Renal cortical epithelial cell (primary cell): ENCODE measurements at regions not wholly inside any gene's neighbourhood (a gene's known extent, or its start where the extent isn't known, plus 50 kb on each side); places are given as distances from the start of the nearest gene placed in this dataset.
A peak's percentile ranks its signal among the peaks of the same experiment; 100 is the strongest.
"Not testable (repeated sequence)": the region's sequence is repeated elsewhere in the genome, so short reads cannot be mapped to it uniquely, and the experiment has no call there.

Source experiments
- DNase-seq: peaks from one replicate; pipeline ENCODE4 v3.0.0-alpha.2; 2011; ENCODE audit warnings: low read depth

DNA sequence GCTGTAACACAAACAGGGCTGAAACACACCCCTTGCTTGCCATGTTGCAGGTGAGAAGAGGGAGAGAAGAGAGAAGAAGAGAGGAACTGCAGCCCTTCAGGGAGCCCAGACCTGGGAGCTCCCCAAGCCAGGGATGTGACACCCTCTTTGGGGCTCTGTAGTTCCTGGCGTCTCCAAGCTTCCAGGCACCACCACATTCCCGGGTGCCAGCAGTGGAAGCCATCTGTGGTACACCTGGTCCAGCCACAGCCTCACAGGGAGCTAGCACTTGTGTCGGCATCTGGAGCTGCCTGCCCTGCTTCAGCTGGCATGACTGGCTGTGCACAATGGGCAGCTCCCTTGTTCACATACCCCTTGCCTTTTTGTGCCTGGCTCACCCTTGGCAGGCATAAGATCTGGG, 182.1 kb downstream of the DEPDC1B start:
- no peak for DNase-seq

DNA sequence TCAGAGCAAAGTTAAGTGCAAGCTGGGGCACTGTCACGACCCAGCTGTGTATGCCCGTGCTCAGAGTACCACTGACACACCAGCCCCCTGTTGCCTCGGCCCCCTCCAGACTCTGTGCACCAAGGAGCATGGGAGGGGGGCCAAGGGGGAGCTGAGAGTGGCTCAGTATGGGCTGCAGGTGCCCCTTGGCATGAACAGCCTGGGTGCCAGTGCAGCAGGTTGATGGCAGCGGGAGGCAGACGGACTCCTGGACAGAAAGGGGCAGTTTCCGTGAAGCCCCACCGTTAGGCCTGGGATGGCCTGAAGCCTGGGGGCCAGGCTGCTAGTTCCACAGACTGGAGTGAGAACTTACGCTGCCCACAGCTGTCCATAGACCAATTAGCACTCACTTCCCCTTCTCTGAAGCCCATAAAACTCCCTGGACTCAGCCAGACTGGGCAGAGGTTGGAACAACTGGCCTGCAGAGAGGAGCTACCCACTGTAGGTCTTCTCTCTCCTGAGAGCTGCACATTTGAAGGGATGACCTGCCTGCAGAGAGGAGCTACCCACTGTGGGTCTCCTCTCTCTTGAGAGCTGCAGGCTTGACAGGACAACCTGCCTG, 182.8 kb downstream of the DEPDC1B start:
- DNase-seq, result no peak

DNA sequence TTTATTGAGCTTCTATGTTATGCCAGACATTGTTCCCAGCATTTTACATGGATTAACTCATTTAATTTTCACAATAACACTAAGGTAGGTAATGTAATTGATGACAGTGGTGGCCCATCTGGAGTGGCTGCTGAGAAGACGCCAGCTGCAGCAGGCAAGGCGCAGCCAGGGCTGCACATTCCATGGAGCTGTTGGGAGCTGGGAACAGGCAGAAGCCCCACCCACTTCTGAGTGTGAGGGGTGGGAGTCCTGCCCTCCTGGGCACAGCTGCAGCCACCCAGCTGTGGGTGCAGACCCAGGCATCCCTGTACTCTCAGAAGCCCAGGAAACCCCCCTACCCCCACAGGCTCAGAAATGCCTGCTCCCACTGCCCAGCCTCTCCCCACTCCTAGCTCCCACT, 183.3 kb downstream of the DEPDC1B start:
- no peak for DNase-seq

DNA sequence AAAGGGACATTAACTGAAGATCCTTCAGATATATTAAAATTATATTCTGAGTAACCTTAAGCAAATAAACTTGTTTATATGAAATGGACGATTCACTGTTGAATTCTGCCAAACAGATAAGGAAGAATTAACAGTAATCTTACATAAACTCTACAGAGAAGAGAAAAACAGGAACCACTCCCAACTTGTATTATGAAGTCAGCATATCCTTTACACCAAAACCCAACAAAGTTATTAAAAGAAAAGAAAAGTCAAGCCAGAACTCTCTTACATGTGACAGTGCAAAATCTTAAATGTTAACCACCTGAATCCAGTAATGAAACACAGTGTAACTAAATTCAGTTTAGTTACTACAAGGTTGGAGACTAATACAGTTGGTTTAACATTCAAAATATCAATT, 185.8 kb downstream of the DEPDC1B start:
- DNase-seq, result no peak

DNA sequence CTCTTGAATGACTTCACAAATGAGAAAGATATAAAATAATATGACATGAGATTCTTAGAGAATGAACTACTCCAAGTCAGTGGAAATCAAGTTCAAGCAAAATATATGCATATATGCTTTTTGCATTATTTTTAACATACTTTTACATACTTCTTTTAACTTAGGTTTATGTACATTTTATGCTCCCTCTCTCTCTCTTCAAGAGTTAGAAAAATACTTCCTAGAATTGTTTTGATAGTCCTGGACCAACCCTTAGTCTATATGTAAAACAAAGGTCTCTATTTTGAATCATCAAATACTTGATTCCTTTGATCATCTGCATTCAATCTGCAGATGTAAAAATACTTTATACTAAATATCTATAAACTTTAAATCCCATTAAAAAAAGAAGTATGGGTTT, 187.8 kb downstream of the DEPDC1B start:
- no peak for DNase-seq

DNA sequence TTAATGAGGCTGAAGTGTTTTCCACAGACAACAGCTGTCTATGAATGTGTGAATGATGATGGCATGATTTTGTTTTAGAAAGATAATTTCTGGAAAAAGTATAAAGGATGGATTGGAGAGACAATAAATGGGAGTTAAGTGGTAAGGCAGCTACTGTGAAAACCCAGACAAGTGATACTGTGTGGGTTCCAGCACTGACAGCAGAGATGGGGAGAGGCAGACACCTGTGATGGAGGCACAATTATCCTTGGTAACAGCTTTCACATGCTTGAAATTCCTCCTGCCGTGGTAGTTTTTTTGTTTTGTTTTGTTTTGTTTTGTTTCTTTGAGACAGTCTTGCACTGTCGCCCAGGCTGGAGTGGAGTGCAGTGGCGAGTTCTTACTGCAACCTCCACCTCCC, 189.3 kb downstream of the DEPDC1B start:
- DNase-seq, result no peak

DNA sequence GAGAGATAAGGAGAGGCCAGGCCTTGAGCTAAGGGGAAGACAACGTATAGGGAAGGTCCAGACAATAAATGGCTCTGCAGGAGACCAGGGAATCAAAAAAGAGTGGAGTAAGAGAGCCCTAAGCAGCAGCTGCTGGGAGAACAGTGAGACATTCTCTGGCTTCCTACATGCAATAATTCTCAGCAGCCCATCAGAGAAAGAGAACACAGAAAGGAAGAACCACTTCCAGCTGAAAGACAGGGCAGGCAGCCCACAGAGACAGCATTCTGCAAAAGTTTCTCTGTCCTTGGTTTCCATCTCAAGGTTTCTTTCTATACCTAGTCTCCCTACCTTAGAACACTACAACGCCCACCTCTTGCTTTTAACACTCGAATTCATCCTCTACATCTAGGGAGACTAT, 189.9 kb downstream of the DEPDC1B start:
- no peak for DNase-seq

DNA sequence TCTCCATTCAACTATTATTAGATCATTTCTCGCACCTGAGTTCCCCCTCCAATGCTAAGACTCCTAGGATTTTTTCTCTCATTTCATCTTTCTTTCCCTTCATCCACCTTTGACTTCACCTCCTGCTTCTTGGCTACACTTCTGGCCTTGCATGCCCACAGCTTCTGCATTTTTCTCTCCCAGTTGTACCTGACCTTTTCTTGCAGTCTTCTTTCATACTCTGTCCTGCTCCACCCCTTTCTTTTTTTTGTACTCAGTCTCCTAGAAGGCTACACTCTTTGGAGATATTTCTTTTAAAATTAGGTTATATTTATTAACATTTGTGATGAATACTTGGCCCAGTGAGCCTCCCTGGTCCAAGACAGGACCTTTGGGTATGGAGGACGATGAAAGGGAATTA, 190.4 kb downstream of the DEPDC1B start:
- no peak for DNase-seq

DNA sequence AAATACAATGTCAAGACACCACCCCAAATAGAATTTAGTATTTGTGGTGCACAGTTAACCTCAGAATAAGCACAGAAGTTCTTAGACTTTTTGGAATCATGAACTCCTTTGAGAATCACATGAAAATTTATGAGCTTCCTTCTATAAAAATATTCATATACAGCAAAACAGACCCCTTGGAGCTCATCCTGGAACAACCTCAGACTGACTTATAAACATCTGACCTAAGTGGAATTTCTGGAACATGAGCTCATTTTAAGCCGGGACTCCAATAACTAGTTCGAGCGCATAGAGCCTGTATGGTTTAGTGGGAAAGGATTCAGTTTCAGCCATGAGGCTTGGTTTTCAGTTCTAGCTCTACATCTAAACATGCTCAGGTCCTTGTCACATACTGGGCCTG, 192.3 kb downstream of the DEPDC1B start:
- DNase-seq, result no peak

DNA sequence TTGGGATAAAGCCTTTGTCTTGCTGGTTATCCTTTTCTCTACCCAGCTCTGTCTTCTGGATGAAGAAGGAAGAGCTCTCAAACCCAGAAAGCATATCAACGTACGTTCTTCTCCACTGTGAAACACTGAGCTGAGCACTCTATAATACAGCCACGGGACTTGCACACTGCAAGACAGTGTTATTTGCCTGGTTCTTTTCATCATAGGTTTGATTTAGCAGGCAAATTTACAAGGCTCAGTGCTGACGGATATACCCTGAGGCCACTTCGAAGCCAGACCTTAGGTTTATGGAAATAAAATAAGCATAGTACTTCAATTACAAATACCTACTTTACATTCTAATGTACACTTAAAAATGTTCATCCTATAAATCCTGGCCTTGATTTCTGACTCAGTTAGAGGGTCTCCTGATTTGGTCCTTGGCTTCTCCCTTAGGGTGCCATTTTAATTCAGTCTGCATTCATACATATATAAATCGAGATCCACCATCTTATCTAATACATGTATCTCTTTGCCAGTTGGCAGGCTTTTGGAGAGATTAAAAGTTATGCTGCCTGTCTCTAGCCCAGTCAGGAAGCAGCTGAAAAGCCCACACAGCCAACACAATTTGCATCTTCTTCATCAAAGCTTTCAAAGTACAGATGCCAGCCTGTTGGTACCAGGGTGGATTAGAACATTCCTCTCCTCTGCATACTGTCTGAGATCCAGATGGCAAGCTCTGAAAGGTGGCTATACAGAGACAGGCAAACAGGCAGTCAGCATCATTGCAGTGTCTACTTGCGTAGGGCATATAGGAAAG, 194.4 kb downstream of the DEPDC1B start:
- DNase-seq, result no peak

DNA sequence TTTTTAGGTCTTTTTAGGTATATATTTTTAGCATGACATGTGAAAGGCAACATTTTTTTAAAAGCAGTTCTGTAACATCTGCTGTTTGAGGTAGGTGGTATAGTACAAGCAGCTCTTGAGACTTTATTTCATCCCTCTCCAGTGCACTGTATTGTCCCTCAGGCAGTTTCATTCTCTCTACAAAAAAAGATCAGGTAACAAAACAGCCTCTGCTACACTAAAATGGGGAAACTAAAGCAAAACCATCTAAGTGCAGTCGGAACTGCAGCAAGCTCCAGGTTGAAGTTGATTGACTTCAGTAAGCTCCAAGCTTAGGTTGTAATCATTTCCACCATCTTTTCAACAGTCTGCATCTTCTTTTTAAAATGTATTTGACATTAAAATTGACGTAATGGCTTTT, 195.6 kb downstream of the DEPDC1B start:
- DNase-seq, result no peak

DNA sequence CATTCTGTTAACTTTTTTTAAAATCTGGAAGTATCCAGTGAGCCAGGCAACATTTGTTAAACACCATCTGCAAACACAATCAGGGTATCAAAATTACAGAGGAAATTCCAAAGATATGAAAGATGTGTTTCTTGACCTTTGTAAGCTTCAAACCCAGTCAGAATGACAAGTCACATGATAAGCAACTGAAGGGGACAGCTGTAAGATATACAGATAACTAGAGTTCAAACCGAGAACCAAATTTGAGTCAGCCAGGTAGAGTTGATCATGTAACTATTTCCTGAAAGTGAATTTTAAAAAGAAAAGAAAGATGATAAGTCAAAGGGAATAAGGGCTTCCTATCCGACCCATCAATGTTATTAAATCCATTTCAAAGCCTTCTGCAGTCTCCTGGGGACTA, 196.2 kb downstream of the DEPDC1B start:
- DNase-seq, result no peak

DNA sequence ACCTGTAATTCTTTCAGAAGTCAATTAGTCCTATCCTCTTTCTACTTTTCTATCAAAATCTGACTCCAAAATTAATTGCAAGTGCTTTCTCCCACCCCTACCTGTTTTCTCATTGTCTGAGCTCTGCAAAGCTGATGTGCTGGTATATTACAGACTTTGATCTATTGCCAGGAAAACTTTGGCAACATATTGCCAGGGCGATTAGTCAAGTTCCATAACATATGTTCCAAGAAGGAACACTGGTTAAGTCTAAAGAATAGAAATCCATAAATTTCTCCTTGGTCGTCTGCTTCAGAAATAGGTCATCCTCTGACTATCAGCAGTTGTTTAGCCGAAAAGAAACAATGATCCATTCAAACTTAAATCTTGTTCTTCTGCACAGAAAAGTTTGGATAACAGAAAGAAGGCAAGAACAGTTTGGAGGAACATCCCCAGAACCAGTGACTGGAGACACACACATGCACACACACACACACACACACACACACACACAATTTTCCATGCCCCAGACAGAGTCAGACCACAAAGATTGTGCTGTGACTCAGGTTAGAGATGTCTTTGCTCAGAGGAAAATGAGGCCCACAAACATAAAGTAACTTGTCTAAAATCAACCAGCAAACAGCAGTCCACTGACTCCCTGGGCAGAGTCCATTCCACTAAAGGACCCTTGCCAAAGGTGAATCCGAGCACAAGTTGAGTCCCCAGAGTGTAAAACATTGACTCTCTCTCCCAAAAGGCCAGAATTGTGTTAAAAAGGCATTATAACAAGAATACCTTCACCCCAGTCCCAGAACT, 202.1 kb downstream of the DEPDC1B start:
- DNase-seq, result no peak

DNA sequence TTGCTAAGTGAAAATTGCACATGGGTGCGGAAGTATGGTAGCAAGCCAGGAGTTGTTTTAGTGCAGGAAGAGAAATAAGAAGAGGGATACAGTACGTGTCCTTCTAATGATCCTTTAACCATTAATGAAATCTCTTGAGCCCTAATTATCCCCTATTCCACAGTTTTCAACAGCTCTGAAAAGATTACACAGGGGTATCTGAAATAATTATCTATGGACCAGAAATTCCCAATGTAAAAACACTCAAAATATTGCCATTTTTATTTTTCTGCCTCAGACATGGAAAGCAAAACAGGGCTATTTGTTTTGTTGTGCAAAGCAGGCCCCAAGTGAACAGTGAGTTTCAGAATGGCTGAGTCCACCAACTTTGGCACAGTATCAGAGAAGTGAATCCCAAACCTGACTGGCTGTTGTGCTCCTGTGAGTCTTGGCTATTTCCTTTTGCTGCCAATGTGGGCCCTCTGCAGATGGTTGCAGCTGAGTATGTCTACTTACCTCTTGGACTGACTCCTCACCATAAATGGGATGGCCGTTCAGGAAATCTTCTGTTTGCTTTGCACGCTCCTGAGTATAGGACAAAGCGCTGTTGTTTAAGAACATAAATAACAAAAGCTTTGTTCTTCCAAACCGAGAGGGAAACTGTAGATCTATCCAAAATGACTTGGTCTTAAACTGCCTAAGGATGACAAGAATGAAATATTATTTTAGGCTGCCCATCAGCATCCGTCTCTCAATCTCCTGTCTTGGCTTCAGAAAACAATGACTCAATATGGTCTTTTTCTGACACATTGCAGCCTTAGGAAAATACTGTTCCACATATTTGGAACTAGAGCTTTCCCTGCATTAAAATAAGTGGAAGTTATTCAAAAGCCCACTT, 204.1 kb downstream of the DEPDC1B start:
- DNase-seq, result no peak

DNA sequence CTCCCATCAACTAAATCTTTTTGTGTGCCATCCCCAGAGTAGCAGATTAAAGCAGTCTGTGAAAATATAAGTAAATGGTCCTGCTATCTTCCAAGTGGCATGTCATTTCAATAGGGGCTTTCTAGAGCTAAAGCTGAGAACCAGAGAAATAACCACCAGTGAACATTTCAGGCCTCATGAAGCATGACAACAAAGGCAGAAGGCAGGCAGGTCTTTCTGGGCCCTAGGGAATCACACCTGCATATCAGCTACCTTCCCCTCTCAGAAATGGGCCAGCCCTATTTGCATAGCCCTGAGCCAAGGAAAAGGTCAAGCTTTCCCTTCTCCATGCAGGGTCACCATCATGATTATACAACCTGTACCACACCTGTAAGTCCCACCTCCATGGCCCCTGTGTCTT, 205.3 kb downstream of the DEPDC1B start:
- DNase-seq, result no peak

DNA sequence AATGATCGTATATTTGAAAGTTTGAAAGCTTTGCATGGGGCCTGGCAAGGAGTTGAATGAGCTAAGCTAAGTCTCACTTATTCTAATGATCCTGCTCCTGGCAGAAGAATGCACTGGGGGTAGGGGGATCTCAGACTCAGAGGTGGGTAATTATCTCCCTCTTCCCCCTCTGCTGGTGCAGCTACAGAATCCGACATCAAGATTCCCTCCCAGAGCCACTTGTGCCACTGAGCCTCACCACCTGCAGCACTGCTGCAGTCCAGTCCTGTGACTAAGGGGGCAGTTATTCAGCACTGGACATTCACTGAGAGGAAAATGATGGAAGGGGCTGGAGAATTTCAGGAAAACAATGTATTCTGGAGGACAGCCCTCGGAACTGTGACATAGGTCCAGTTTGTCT, 205.8 kb downstream of the DEPDC1B start:
- DNase-seq, result no peak

DNA sequence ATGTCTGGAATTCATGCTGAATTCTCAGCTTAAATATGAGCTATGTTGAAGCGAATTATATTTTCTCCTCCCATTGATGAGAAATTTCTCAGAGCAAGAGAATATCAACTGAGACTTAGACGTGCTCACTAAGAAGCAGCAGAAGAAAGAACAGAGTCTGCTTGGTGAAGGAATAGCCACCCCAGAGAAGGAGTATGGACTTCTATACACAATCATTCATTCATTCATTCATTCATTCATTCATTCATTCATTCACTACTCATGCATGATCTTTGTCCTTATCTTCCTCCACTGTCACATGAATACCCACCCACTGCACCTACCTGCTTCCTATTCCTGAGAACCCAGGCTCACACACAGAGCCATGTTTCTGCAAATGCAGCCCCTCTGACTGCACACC, 206.6 kb downstream of the DEPDC1B start:
- no peak for DNase-seq

DNA sequence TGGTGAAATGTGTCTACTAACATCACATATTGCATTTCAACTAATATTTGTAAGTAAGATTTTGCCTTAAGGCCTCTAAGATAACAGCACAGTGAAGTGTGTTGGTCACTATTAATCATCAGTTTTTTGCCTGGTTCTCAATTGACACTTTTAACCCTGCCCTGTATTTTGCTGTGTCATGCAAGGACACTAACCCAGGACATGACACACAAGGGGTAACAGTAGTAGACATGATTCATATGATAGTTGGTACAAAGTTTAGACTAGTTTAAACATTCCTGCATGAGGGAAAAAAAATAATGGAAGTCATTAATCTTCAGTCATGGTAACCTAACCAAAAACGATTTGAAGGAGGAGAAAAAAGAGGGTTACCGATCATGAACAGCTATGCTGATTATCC, 207.0 kb downstream of the DEPDC1B start:
- peak; percentile 4 for DNase-seq

DNA sequence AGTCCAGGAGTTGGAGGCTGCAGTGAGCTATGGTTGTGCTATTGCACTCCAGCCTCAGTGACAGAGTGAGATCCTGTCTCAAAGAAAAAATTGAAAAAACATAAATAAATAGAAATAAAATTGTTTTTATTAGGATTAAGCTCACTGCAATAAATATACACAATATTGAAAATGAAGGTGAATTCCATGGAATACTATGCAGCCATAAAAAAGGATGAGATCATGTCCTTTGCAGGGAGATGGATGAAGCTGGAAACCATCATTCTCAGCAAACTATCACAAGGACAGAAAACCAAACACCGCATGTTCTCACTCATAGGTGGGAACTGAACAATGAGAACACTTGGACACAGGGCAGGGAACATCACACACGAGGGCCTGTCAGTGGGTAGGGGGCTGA, 207.6 kb downstream of the DEPDC1B start:
- not testable (repeated sequence) for DNase-seq

DNA sequence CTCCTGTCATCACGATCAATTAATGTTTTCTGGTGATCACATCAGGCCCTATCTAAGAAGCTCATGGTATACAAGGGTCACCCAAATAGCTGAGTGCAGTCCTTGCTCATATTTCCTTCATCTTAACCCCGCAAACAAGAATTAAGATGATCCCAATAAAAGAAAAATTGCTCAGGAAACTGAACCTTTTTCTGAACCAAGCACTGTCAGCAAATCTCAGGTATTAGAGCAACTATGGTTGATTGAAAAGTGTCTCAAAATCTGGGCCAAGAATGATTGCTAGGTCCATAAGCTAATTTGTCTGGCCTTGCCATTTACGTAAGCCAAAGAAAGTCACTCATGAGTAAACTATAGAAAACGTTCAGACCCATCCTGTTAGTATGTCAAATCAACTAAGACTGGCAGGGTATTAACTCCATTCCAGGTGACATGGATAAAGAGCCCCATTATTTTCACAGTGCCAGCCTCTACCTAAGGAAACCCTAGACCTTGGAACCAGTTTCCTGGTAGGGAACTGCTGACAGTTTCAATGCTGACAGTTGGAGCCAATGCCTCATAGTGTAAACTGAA, 209.3 kb downstream of the DEPDC1B start:
- DNase-seq, result no peak

DNA sequence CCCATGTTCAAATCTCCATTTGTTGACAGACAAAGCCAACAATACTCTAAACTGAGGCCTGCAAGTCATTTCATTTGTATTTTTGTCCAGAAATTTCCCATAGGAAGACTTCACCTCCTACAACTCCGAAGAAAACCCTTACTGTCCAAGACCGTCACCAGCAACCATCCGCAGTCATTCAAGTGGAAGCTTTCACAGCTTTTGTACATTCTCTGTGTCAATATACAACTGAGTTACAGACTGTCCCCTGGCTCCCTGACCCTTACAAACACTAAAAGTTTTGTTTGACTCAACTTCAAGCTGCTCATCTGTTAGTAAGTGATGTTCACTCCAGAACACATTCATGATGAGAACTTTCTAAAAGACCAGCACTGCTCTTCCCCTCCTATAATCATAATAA, 210.1 kb downstream of the DEPDC1B start:
- no peak for DNase-seq

DNA sequence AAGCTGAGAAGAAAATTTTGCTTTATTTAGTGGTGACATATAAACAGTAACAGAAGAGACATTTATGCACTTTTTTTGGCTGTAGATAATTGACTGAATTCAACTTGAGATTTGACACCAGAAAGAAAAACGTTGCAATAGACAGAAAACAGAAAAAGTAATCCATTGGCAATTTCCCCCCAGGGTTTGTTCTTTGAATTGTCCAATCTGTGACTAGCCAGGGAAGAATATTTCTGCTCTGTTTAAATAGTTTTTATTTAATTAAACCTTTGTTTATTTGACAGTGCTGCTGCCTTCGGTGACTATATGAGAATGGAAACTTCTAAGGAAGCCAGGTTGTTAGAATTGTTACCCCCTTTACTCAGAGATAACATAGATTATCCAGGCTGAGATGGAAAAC, 210.6 kb downstream of the DEPDC1B start:
- no peak for DNase-seq
